GM19238 (cell line): ENCODE measurements at regions not wholly inside any gene's neighbourhood (a gene's known extent, or its start where the extent isn't known, plus 50 kb on each side); places are given as distances from the start of the nearest gene placed in this dataset.

Source experiments
- DNase-seq: peaks from one replicate; pipeline ENCODE4 v3.0.0; 2011; ENCODE audit warnings: low spot score; ENCODE audit not compliant: insufficient read length

GRCh38 chr14:61226015-61226654 lies 55.0 kb downstream of the TMEM30B start:
- no peak for DNase-seq

- no peak for DNase-seq
These were observed 55.8 kb downstream of the TMEM30B start for GRCh38 chr14:61225344-61225743.

- no peak for DNase-seq
These were observed 57.6 kb downstream of the TMEM30B start for GRCh38 chr14:61223552-61223951.

- DNase-seq: no peak
These were observed 58.8 kb downstream of the TMEM30B start for GRCh38 chr14:61222388-61222787.

GRCh38 chr14:61221906-61222305 lies 59.2 kb downstream of the TMEM30B start:
- DNase-seq: no peak

- no peak for DNase-seq
These were observed 61.5 kb downstream of the TMEM30B start for GRCh38 chr14:61219673-61220072.

GRCh38 chr14:61219256-61219655 lies 61.9 kb downstream of the TMEM30B start:
- DNase-seq: no peak

GRCh38 chr14:61218767-61219166 lies 62.4 kb downstream of the TMEM30B start:
- DNase-seq: no peak

GRCh38 chr14:61218157-61218556 lies 63.0 kb downstream of the TMEM30B start:
- no peak for DNase-seq

- no peak for DNase-seq
These were observed 63.6 kb downstream of the TMEM30B start for GRCh38 chr14:61217516-61217915.

- DNase-seq: no peak
These were observed 65.7 kb downstream of the TMEM30B start for GRCh38 chr14:61215222-61216020.

GRCh38 chr14:61213920-61214319 lies 67.2 kb downstream of the TMEM30B start:
- no peak for DNase-seq

- DNase-seq: no peak
These were observed 67.9 kb downstream of the TMEM30B start for GRCh38 chr14:61213191-61213621.

- DNase-seq: no peak
These were observed 68.6 kb downstream of the TMEM30B start for GRCh38 chr14:61212546-61212945.

GRCh38 chr14:61211476-61212255 lies 69.5 kb downstream of the TMEM30B start:
- DNase-seq: no peak

GRCh38 chr14:61203081-61203753 lies 77.9 kb downstream of the TMEM30B start:
- DNase-seq: no peak

- no peak for DNase-seq
These were observed 79.0 kb downstream of the TMEM30B start for GRCh38 chr14:61202124-61202523.

- no peak for DNase-seq
These were observed 80.0 kb downstream of the TMEM30B start for GRCh38 chr14:61201171-61201570.

- no peak for DNase-seq
These were observed 83.7 kb downstream of the TMEM30B start for GRCh38 chr14:61197416-61197815.

- no peak for DNase-seq
These were observed 84.3 kb downstream of the TMEM30B start for GRCh38 chr14:61196792-61197191.

- no peak for DNase-seq
These were observed 85.1 kb downstream of the TMEM30B start for GRCh38 chr14:61196034-61196433.

GRCh38 chr14:61193476-61193875 lies 87.7 kb downstream of the TMEM30B start:
- no peak for DNase-seq
